ENCODE measurements at regions not wholly inside any gene's neighbourhood (a gene's known extent, or its start where the extent isn't known, plus 50 kb on each side); places are given as distances from the start of the nearest gene placed in this dataset.

DNA sequence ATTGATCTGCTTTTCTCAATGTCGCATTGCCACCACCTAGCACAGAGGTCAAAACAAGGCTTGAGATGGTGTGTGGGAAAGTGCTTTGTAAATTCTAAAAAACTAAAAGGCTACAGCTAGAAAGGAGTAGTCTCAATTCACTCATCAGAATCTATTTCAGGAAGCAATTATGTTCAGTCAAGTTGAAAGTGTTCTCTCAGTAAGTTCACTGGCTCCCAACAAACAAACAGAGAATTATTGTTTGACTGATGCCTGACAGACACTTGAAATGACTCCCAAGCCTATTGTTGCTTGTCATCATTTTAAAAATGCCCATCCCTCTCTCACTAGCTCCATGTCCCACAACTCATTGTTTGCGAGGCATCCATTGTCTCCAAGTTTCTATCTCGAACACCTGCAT lies 419.6 kb upstream of the CPEB2 start:
- no peak for ATAC-seq
- DNase-seq (ENCODE audit: low spot score), result no peak
- no peak overlapping the region for H3K4me2 ChIP-seq
- H4K20me1 ChIP-seq (replicated peaks; ENCODE audit: insufficient read depth), result no peaks in the 10 kb centered on the region
- no peaks in the 10 kb centered on the region for H3K36me3 ChIP-seq (ENCODE audit: insufficient read depth)
- H3K36me3 Mint-ChIP-seq (ENCODE audit: low read depth), result no peaks in the 10 kb centered on the region
- TF ChIP-seq, protein P1, sequence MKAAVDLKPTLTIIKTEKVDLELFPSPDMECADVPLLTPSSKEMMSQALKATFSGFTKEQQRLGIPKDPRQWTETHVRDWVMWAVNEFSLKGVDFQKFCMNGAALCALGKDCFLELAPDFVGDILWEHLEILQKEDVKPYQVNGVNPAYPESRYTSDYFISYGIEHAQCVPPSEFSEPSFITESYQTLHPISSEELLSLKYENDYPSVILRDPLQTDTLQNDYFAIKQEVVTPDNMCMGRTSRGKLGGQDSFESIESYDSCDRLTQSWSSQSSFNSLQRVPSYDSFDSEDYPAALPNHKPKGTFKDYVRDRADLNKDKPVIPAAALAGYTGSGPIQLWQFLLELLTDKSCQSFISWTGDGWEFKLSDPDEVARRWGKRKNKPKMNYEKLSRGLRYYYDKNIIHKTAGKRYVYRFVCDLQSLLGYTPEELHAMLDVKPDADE (IDR thresholded peaks at IDR 0.05), result no peak
- TF ChIP-seq, protein P2, sequence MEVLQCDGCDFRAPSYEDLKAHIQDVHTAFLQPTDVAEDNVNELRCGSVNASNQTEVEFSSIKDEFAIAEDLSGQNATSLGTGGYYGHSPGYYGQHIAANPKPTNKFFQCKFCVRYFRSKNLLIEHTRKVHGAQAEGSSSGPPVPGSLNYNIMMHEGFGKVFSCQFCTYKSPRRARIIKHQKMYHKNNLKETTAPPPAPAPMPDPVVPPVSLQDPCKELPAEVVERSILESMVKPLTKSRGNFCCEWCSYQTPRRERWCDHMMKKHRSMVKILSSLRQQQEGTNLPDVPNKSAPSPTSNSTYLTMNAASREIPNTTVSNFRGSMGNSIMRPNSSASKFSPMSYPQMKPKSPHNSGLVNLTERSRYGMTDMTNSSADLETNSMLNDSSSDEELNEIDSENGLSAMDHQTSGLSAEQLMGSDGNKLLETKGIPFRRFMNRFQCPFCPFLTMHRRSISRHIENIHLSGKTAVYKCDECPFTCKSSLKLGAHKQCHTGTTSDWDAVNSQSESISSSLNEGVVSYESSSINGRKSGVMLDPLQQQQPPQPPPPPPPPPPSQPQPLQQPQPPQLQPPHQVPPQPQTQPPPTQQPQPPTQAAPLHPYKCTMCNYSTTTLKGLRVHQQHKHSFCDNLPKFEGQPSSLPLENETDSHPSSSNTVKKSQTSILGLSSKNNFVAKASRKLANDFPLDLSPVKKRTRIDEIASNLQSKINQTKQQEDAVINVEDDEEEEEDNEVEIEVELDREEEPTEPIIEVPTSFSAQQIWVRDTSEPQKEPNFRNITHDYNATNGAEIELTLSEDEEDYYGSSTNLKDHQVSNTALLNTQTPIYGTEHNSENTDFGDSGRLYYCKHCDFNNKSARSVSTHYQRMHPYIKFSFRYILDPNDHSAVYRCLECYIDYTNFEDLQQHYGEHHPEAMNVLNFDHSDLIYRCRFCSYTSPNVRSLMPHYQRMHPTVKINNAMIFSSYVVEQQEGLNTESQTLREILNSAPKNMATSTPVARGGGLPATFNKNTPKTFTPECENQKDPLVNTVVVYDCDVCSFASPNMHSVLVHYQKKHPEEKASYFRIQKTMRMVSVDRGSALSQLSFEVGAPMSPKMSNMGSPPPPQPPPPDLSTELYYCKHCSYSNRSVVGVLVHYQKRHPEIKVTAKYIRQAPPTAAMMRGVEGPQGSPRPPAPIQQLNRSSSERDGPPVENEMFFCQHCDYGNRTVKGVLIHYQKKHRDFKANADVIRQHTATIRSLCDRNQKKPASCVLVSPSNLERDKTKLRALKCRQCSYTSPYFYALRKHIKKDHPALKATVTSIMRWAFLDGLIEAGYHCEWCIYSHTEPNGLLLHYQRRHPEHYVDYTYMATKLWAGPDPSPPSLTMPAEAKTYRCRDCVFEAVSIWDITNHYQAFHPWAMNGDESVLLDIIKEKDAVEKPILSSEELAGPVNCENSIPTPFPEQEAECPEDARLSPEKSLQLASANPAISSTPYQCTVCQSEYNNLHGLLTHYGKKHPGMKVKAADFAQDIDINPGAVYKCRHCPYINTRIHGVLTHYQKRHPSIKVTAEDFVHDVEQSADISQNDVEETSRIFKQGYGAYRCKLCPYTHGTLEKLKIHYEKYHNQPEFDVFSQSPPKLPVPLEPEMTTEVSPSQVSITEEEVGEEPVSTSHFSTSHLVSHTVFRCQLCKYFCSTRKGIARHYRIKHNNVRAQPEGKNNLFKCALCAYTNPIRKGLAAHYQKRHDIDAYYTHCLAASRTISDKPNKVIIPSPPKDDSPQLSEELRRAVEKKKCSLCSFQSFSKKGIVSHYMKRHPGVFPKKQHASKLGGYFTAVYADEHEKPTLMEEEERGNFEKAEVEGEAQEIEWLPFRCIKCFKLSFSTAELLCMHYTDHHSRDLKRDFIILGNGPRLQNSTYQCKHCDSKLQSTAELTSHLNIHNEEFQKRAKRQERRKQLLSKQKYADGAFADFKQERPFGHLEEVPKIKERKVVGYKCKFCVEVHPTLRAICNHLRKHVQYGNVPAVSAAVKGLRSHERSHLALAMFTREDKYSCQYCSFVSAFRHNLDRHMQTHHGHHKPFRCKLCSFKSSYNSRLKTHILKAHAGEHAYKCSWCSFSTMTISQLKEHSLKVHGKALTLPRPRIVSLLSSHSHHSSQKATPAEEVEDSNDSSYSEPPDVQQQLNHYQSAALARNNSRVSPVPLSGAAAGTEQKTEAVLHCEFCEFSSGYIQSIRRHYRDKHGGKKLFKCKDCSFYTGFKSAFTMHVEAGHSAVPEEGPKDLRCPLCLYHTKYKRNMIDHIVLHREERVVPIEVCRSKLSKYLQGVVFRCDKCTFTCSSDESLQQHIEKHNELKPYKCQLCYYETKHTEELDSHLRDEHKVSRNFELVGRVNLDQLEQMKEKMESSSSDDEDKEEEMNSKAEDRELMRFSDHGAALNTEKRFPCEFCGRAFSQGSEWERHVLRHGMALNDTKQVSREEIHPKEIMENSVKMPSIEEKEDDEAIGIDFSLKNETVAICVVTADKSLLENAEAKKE (CRISPR knock-in tag; IDR thresholded peaks at IDR 0.05), result no peak
- no peaks in the 10 kb centered on the region for H3F3A ChIP-seq (replicated peaks; ENCODE audit: low read depth)
- no peaks in the 10 kb centered on the region for H3K79me2 ChIP-seq (replicated peaks; ENCODE audit: insufficient read depth)
- peaks cover 3% of the 10 kb centered on the region for H3K27me3 Mint-ChIP-seq (ENCODE audit: insufficient read depth, low read depth, poor library complexity)
- H3K4me3 Mint-ChIP-seq, result no peak overlapping the region
- no peaks in the 10 kb centered on the region for H3K4me1 ChIP-seq (ENCODE audit: insufficient read depth)
- H3K9me2 ChIP-seq (ENCODE audit: insufficient read depth), result no peaks in the 10 kb centered on the region
- H3K27ac Mint-ChIP-seq, result no peak overlapping the region
- no peaks in the 10 kb centered on the region for H3K9me3 Mint-ChIP-seq
- 0 out of 2 replicates have a peak overlapping the region, but pooled peaks have one; percentile 14 for H2AFZ ChIP-seq
- no peaks in the 10 kb centered on the region for H3K4me1 Mint-ChIP-seq
- H3K4me3 ChIP-seq, result no peak overlapping the region
- H3K27me3 ChIP-seq (ENCODE audit: insufficient read depth), result no peaks in the 10 kb centered on the region
- no peak overlapping the region for H3K27ac ChIP-seq (ENCODE audit: low read depth)

DNA sequence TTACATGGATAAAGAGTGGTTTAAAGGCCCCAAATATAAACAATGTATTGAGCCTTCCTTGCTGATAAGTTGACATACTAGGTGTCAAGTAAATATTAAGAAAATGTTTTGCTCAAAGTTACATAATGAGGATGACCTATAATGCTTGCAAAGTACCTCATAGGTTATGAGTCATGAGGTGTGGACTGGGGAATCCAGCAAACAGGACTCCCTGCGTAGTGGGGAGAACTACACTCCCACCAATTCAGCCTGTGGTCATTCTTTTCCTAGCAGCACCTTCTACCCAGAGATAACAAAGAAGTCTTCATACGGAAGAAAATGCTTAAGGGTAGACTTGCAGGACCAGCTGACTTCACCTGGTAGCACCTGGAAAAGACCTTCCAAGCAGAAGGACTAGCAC lies 418.9 kb upstream of the CPEB2 start:
- ATAC-seq, result no peak
- no peaks in the 10 kb centered on the region for H4K20me1 ChIP-seq (replicated peaks; ENCODE audit: insufficient read depth)
- no peaks in the 10 kb centered on the region for H3K4me1 ChIP-seq (ENCODE audit: insufficient read depth)
- H3K4me3 ChIP-seq, result no peak overlapping the region
- no peaks in the 10 kb centered on the region for H3K9me3 Mint-ChIP-seq
- H3F3A ChIP-seq (replicated peaks; ENCODE audit: low read depth), result no peaks in the 10 kb centered on the region
- peaks cover 3% of the 10 kb centered on the region for H3K27me3 Mint-ChIP-seq (ENCODE audit: insufficient read depth, low read depth, poor library complexity)
- no peaks in the 10 kb centered on the region for H3K9me2 ChIP-seq (ENCODE audit: insufficient read depth)
- H3K27me3 ChIP-seq (ENCODE audit: insufficient read depth), result no peaks in the 10 kb centered on the region
- H3K36me3 ChIP-seq (ENCODE audit: insufficient read depth), result no peaks in the 10 kb centered on the region
- H3K4me2 ChIP-seq, result no peak overlapping the region
- DNase-seq (ENCODE audit: low spot score), result no peak
- H3K4me3 Mint-ChIP-seq, result no peak overlapping the region
- H3K27ac Mint-ChIP-seq, result no peak overlapping the region
- no peak overlapping the region for H2AFZ ChIP-seq
- no peaks in the 10 kb centered on the region for H3K36me3 Mint-ChIP-seq (ENCODE audit: low read depth)
- H3K79me2 ChIP-seq (replicated peaks; ENCODE audit: insufficient read depth), result no peaks in the 10 kb centered on the region
- H3K4me1 Mint-ChIP-seq, result no peaks in the 10 kb centered on the region
- H3K27ac ChIP-seq (ENCODE audit: low read depth), result no peak overlapping the region
- TF ChIP-seq NANOG (IDR thresholded peaks at IDR 0.05; ENCODE audit: borderline replicate concordance) (no peak), EZH2 (IDR thresholded peaks at IDR 0.05; ENCODE audit: low read depth, unreplicated experiment) (no peak), ZNF331 (CRISPR knock-in tag; IDR thresholded peaks at IDR 0.05; ENCODE audit: low read depth) (no peak)
- TF ChIP-seq, protein P2 (CRISPR knock-in tag; IDR thresholded peaks at IDR 0.05), result no peak

Data from GM23338 (cell line).